Prostate gland (tissue), 2 donors: ENCODE measurements at regions not wholly inside any gene's neighbourhood (a gene's known extent, or its start where the extent isn't known, plus 50 kb on each side); places are given as distances from the start of the nearest gene placed in this dataset.

ENCODE experiments used
- POLR2AphosphoS5 ChIP-seq: sonication (generic); formaldehyde crosslinking; IDR thresholded peaks from one replicate; pipeline ENCODE4 v1.6.1; 2017; ENCODE audit warnings: antibody characterized with exemption
- TF ChIP-seq, protein P1 (sequence below), 4 experiments: fragments of 200-600 bp in 2 of 4; fragments of 450-650 bp in 2 of 4; sonication (generic) in 2 of 4; IDR thresholded peaks; 1 replicate in 3 of 4; 2 replicates in 1 of 4; pipeline ENCODE4 v1.5.1; 2016 to 2019; ENCODE audit warnings: antibody characterized with exemption in 4 of 4, mild to moderate bottlenecking in 2 of 4, moderate library complexity in 2 of 4

DNA sequence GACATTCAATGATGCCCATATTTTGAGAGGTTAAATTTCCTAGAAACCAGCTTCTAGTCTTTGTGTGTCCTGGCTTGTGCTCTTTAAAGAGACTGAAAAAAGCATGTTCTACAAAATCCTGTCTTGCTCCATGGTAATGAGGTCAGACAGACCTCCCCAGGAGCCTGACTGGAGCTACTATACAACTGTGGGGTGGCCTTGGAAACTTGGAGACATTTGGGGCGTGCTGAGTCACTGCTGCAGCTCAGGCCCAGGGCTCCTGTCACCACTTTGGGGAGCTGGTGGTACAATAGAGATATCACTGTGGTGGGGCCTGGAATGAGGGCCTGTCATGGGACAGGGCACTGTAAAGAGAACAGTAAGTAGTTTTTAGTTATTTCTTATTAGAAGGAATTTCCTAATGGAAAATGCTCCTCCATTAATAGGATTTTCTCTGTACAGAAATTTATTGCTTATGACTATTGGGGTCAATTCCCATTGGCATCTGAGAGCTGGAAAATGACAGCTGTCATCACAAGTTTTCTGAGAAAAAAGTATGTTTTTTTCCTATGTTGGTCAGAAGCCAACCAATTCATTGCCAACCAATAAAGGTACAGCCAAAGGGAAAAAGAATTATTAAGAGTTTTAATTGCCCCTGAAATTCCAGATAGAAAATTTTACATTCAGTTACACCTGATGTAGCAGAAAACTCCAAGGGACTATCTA, 207.4 kb upstream of the JADE1 start:
- TF ChIP-seq POLR2AphosphoS5, result no peak
- TF ChIP-seq, protein P1, sequence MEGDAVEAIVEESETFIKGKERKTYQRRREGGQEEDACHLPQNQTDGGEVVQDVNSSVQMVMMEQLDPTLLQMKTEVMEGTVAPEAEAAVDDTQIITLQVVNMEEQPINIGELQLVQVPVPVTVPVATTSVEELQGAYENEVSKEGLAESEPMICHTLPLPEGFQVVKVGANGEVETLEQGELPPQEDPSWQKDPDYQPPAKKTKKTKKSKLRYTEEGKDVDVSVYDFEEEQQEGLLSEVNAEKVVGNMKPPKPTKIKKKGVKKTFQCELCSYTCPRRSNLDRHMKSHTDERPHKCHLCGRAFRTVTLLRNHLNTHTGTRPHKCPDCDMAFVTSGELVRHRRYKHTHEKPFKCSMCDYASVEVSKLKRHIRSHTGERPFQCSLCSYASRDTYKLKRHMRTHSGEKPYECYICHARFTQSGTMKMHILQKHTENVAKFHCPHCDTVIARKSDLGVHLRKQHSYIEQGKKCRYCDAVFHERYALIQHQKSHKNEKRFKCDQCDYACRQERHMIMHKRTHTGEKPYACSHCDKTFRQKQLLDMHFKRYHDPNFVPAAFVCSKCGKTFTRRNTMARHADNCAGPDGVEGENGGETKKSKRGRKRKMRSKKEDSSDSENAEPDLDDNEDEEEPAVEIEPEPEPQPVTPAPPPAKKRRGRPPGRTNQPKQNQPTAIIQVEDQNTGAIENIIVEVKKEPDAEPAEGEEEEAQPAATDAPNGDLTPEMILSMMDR (IDR thresholded peaks at IDR 0.05), result no peak
